Ectodermal cell (in vitro differentiated cells): ENCODE measurements at regions not wholly inside any gene's neighbourhood (a gene's known extent, or its start where the extent isn't known, plus 50 kb on each side); places are given as distances from the start of the nearest gene placed in this dataset.

Experiments
- H3K27ac ChIP-seq: 2 replicates; pipeline ENCODE4 v1.7.0; 2013; ENCODE audit warnings: mild to moderate bottlenecking, low read depth, low read length; ENCODE audit not compliant: insufficient read depth, poor library complexity, severe bottlenecking
- H3K27me3 ChIP-seq: 2 replicates; pipeline ENCODE4 v1.7.0; 2013; ENCODE audit warnings: mild to moderate bottlenecking, low read length; ENCODE audit not compliant: insufficient read depth, control insufficient read depth, poor library complexity, severe bottlenecking
- H3K36me3 ChIP-seq: one replicate; pipeline ENCODE4 v1.7.0; 2013; ENCODE audit warnings: low read length; ENCODE audit not compliant: control insufficient read depth, insufficient read depth
- H3K4me1 ChIP-seq: one replicate; pipeline ENCODE4 v1.7.0; 2013; ENCODE audit warnings: low read length; ENCODE audit not compliant: control insufficient read depth, insufficient read depth
- H3K4me3 ChIP-seq: 2 replicates; pipeline ENCODE4 v1.7.0; 2013; ENCODE audit warnings: low read depth, low read length, control low read depth; ENCODE audit not compliant: insufficient read depth
- H3K9me3 ChIP-seq: 2 replicates; pipeline ENCODE4 v1.7.0; 2013; ENCODE audit warnings: mild to moderate bottlenecking, low read length, moderate library complexity; ENCODE audit not compliant: control insufficient read depth
- WGBS, 2 experiments: methylation state at CpG; one replicate each; pipeline ENCODE4 v1.1.7; 2013; ENCODE audit warnings: missing lambda C conversion rate in 2 of 2; 5-methylcytosine and 5-hydroxymethylcytosine counted together

GRCh38 chr5:175252234-175252805 is 191.7 kb downstream of the DRD1 start:
- Histone ChIP-seq H3K27me3 (no peaks in the 10 kb centered on the region), H3K36me3 (no peaks in the 10 kb centered on the region), H3K27ac (no peak overlapping the region), H3K4me1 (no peaks in the 10 kb centered on the region), H3K9me3 (no peaks in the 10 kb centered on the region), H3K4me3 (no peak overlapping the region)
- WGBS, 2 experiments = 91% methylated on average over 4 of the region's 4 CpGs

- no peaks in the 10 kb centered on the region for H3K27me3 ChIP-seq
- H3K36me3 ChIP-seq = no peaks in the 10 kb centered on the region
- H3K27ac ChIP-seq = no peak overlapping the region
- no peaks in the 10 kb centered on the region for H3K4me1 ChIP-seq
- no peaks in the 10 kb centered on the region for H3K9me3 ChIP-seq
- WGBS, 2 experiments = 79 to 91% methylated on average over 2 to 4 of the region's 4 CpGs
- H3K4me3 ChIP-seq = no peak overlapping the region
Measured at GRCh38 chr5:175250426-175250825, 193.6 kb downstream of the DRD1 start.

GRCh38 chr5:175248416-175248905 is 195.5 kb downstream of the DRD1 start:
- Histone ChIP-seq H3K36me3 (no peaks in the 10 kb centered on the region), H3K9me3 (no peaks in the 10 kb centered on the region), H3K27ac (no peak overlapping the region), H3K27me3 (no peaks in the 10 kb centered on the region), H3K4me1 (no peaks in the 10 kb centered on the region), H3K4me3 (no peak overlapping the region)
- 90 to 97% methylated on average over 6 of the region's 6 CpGs for WGBS, 2 experiments

- 85 to 94% methylated on average over 4 of the region's 4 CpGs for WGBS, 2 experiments
- no peaks in the 10 kb centered on the region for H3K4me1 ChIP-seq
- H3K27me3 ChIP-seq = no peaks in the 10 kb centered on the region
- H3K4me3 ChIP-seq = no peak overlapping the region
- H3K9me3 ChIP-seq = no peaks in the 10 kb centered on the region
- H3K36me3 ChIP-seq = no peaks in the 10 kb centered on the region
- H3K27ac ChIP-seq = no peak overlapping the region
Measured at GRCh38 chr5:175246889-175247520, 197.0 kb downstream of the DRD1 start.

GRCh38 chr5:175246242-175246888 is 197.6 kb downstream of the DRD1 start:
- no peak overlapping the region for H3K4me3 ChIP-seq
- H3K4me1 ChIP-seq = no peaks in the 10 kb centered on the region
- 79 to 81% methylated on average over 8 of the region's 8 CpGs for WGBS, 2 experiments
- no peaks in the 10 kb centered on the region for H3K36me3 ChIP-seq
- H3K27ac ChIP-seq = no peak overlapping the region
- H3K27me3 ChIP-seq = no peaks in the 10 kb centered on the region
- H3K9me3 ChIP-seq = no peaks in the 10 kb centered on the region

- H3K4me1 ChIP-seq = no peaks in the 10 kb centered on the region
Measured at GRCh38 chr5:175243441-175243840, 200.5 kb downstream of the DRD1 start.

GRCh38 chr5:175242207-175242606 is 201.8 kb downstream of the DRD1 start:
- no peaks in the 10 kb centered on the region for H3K27me3 ChIP-seq
- 92 to 96% methylated on average over 5 of the region's 5 CpGs for WGBS, 2 experiments

More at GRCh38 chr5:175243441-175243840, 200.5 kb downstream of the DRD1 start:
- 72 to 75% methylated on average over 6 of the region's 6 CpGs for WGBS, 2 experiments
- H3K27ac ChIP-seq = no peak overlapping the region
- H3K9me3 ChIP-seq = no peaks in the 10 kb centered on the region
- H3K27me3 ChIP-seq = no peaks in the 10 kb centered on the region
- no peaks in the 10 kb centered on the region for H3K36me3 ChIP-seq
- H3K4me3 ChIP-seq = no peak overlapping the region

GRCh38 chr5:175238326-175238725 is 205.7 kb downstream of the DRD1 start:
- 96 to 97% methylated on average over 5 of the region's 5 CpGs for WGBS, 2 experiments
- H3K27me3 ChIP-seq = no peaks in the 10 kb centered on the region
- H3K27ac ChIP-seq = no peak overlapping the region
- H3K36me3 ChIP-seq = no peaks in the 10 kb centered on the region
- no peaks in the 10 kb centered on the region for H3K4me1 ChIP-seq
- H3K9me3 ChIP-seq = no peaks in the 10 kb centered on the region
- H3K4me3 ChIP-seq = no peak overlapping the region

More at GRCh38 chr5:175242207-175242606, 201.8 kb downstream of the DRD1 start:
- Histone ChIP-seq H3K4me1 (no peaks in the 10 kb centered on the region), H3K9me3 (no peaks in the 10 kb centered on the region), H3K27ac (no peak overlapping the region), H3K4me3 (no peak overlapping the region), H3K36me3 (no peaks in the 10 kb centered on the region)

GRCh38 chr5:175236176-175236575 is 207.8 kb downstream of the DRD1 start:
- 86 to 88% methylated on average over 6 of the region's 6 CpGs for WGBS, 2 experiments
- Histone ChIP-seq H3K36me3 (no peaks in the 10 kb centered on the region), H3K27me3 (no peaks in the 10 kb centered on the region), H3K9me3 (no peaks in the 10 kb centered on the region), H3K27ac (no peak overlapping the region), H3K4me3 (no peak overlapping the region), H3K4me1 (no peaks in the 10 kb centered on the region)

GRCh38 chr5:175235251-175235960 is 208.6 kb downstream of the DRD1 start:
- no peaks in the 10 kb centered on the region for H3K36me3 ChIP-seq
- 89 to 92% methylated on average over 9 of the region's 9 CpGs for WGBS, 2 experiments
- no peaks in the 10 kb centered on the region for H3K4me1 ChIP-seq
- H3K9me3 ChIP-seq = no peaks in the 10 kb centered on the region
- no peak overlapping the region for H3K4me3 ChIP-seq
- H3K27me3 ChIP-seq = no peaks in the 10 kb centered on the region
- no peak overlapping the region for H3K27ac ChIP-seq
